ENCODE measurements at regions not wholly inside any gene's neighbourhood (a gene's known extent, or its start where the extent isn't known, plus 50 kb on each side); places are given as distances from the start of the nearest gene placed in this dataset.

- Histone ChIP-seq H3K79me2 (ENCODE audit: control insufficient read depth, insufficient read depth, low read length) (no peaks in the 10 kb centered on the region), H3K4me3 (no peak overlapping the region), H3K4me2 (ENCODE audit: control insufficient read depth, insufficient read depth) (no peak overlapping the region), H3K27ac (ENCODE audit: control insufficient read depth, insufficient read depth) (no peak overlapping the region), H4K20me1 (ENCODE audit: control insufficient read depth, insufficient read depth) (no peaks in the 10 kb centered on the region), H3K27me3 (replicated peaks in 1 of 2; ENCODE audit: control insufficient read depth in 2 of 2, insufficient read depth in 2 of 2, low read length in 1 of 2) (no peaks in the 10 kb centered on the region; a peak in 4 of 4 replicates), H3K9ac (ENCODE audit: control insufficient read depth, insufficient read depth, low read length) (no peak overlapping the region), H3K4me1 (ENCODE audit: control insufficient read depth, insufficient read depth, low read length) (no peaks in the 10 kb centered on the region), H3K9me3 (replicated peaks; ENCODE audit: control insufficient read depth, insufficient read depth, low read length) (no peaks in the 10 kb centered on the region), H2AFZ (ENCODE audit: control insufficient read depth, low read depth, low read length) (no peak overlapping the region), H3K36me3 (ENCODE audit: control insufficient read depth in 2 of 2, insufficient read depth in 2 of 2, low read length in 1 of 2) (no peaks in the 10 kb centered on the region)
- ChIA-PET SMC1A (ENCODE audit: uncharacterized antibody, unreplicated experiment) (no interaction called here), CTCF (no interaction called here), POLR2A (no interaction called here), RAD21 (ENCODE audit: unreplicated experiment) (interaction anchor here (0.8 kb wide), 1 partner anchor 270 kb away, joined by 3 read pairs; no protein-coding TSS in a partner anchor)
- in situ Hi-C loops (cut with MboI) = no loop called here
- no peak for FAIRE-seq
- BruUV-seq (replicated peaks) = no TSS peak
- WGBS (ENCODE audit: insufficient coverage, insufficient replicate concordance, low lambda C conversion rate, missing lambda C conversion rate) = 0% methylated on average over 2 of the region's 2 CpGs
- no peak for ATAC-seq
- intact Hi-C loops (cut with micrococcal nuclease; ENCODE audit: unreplicated experiment) = no loop called here
- DNase-seq (ENCODE audit: low read depth, low spot score) = no peak
- no peak for TF ChIP-seq MAX (IDR thresholded peaks at IDR 0.05; ENCODE audit: low read depth, low read length)
- TF ChIP-seq CBX5 (IDR thresholded peaks at IDR 0.05; ENCODE audit: low read depth) = no peak
- TF ChIP-seq PML (IDR thresholded peaks at IDR 0.05; ENCODE audit: low read length) = no peak
- TF ChIP-seq, protein P1, sequence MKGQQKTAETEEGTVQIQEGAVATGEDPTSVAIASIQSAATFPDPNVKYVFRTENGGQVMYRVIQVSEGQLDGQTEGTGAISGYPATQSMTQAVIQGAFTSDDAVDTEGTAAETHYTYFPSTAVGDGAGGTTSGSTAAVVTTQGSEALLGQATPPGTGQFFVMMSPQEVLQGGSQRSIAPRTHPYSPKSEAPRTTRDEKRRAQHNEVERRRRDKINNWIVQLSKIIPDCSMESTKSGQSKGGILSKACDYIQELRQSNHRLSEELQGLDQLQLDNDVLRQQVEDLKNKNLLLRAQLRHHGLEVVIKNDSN (IDR thresholded peaks at IDR 0.05; ENCODE audit: borderline replicate concordance, extremely low read length, insufficient read depth, low read depth, low read length) = no peak
- TF ChIP-seq ATF3 (IDR thresholded peaks at IDR 0.05; ENCODE audit: borderline replicate concordance, extremely low read depth, low read depth, low read length) = no peak
- no peak for TF ChIP-seq IRF5 (IDR thresholded peaks at IDR 0.05; ENCODE audit: borderline replicate concordance)
- no peak for TF ChIP-seq IRF4 (IDR thresholded peaks at IDR 0.05; ENCODE audit: low read depth, low read length)
- TF ChIP-seq ESRRA (IDR thresholded peaks at IDR 0.05; ENCODE audit: low read length) = no peak
- TF ChIP-seq, protein P2, sequence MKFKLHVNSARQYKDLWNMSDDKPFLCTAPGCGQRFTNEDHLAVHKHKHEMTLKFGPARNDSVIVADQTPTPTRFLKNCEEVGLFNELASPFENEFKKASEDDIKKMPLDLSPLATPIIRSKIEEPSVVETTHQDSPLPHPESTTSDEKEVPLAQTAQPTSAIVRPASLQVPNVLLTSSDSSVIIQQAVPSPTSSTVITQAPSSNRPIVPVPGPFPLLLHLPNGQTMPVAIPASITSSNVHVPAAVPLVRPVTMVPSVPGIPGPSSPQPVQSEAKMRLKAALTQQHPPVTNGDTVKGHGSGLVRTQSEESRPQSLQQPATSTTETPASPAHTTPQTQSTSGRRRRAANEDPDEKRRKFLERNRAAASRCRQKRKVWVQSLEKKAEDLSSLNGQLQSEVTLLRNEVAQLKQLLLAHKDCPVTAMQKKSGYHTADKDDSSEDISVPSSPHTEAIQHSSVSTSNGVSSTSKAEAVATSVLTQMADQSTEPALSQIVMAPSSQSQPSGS (IDR thresholded peaks at IDR 0.05; ENCODE audit: low read length) = no peak
- no peak for TF ChIP-seq RB1 (IDR thresholded peaks at IDR 0.05; ENCODE audit: borderline replicate concordance)
- no peak for TF ChIP-seq ASH2L (IDR thresholded peaks at IDR 0.05; ENCODE audit: borderline replicate concordance, low read depth)
- no peak for TF ChIP-seq BCL3 (IDR thresholded peaks at IDR 0.05; ENCODE audit: borderline replicate concordance, insufficient read depth, low read depth, low read length, poor library complexity, severe bottlenecking)
- TF ChIP-seq SRF (IDR thresholded peaks at IDR 0.05; ENCODE audit: low read depth in 2 of 2, low read length in 2 of 2) = no peak
- TF ChIP-seq TBL1XR1 (IDR thresholded peaks at IDR 0.05; ENCODE audit: low read depth, low read length) = no peak
- no peak for TF ChIP-seq SMARCA5 (IDR thresholded peaks at IDR 0.05)
These were observed 172.0 kb downstream of the MC4R start for GRCh38 chr18:60200558-60200957.

All from GM12878 (cell line).